Activated CD8-positive, alpha-beta memory T cell treated with anti-CD3 and anti-CD28 coated beads for 36 hours (primary cell): ENCODE measurements at regions not wholly inside any gene's neighbourhood (a gene's known extent, or its start where the extent isn't known, plus 50 kb on each side); places are given as distances from the start of the nearest gene placed in this dataset.

ENCODE experiments used
- CTCF ChIA-PET: fragments of 350-600 bp; sonication (Branson Sonifier 250); formaldehyde crosslinking; loops from one replicate; lab custom pipeline; 2021; ENCODE audit warnings: antibody characterized with exemption; lab: Charles Lee
- POLR2A ChIA-PET: fragments of 350-600 bp; sonication (Branson Sonifier 250); formaldehyde crosslinking; loops from one replicate; lab custom pipeline; 2021; ENCODE audit warnings: antibody characterized with exemption; lab: Charles Lee

- CTCF ChIA-PET: no interaction called here
- POLR2A ChIA-PET: no interaction called here
These were observed 104.8 kb downstream of the ZIC5 start for GRCh38 chr13:99866781-99867180.

- ChIA-PET POLR2A (no interaction called here), CTCF (no interaction called here)
These were observed 106.1 kb downstream of the ZIC5 start for GRCh38 chr13:99865420-99865930.

- POLR2A ChIA-PET: no interaction called here
- CTCF ChIA-PET: no interaction called here
These were observed 107.0 kb downstream of the ZIC5 start for GRCh38 chr13:99864627-99864990.

GRCh38 chr13:99863789-99864626 lies 107.6 kb downstream of the ZIC5 start:
- ChIA-PET CTCF (no interaction called here), POLR2A (no interaction called here)

- ChIA-PET CTCF (no interaction called here), POLR2A (no interaction called here)
These were observed 109.3 kb downstream of the ZIC5 start for GRCh38 chr13:99862244-99862643.

- ChIA-PET POLR2A (no interaction called here), CTCF (no interaction called here)
These were observed 109.8 kb downstream of the ZIC5 start for GRCh38 chr13:99861771-99862170.

GRCh38 chr13:99860745-99861144 lies 110.8 kb downstream of the ZIC5 start:
- ChIA-PET CTCF (no interaction called here), POLR2A (no interaction called here)

- CTCF ChIA-PET: no interaction called here
These were observed 112.1 kb downstream of the ZIC5 start for GRCh38 chr13:99859178-99860177.

GRCh38 chr13:99857738-99858137 lies 113.8 kb downstream of the ZIC5 start:
- CTCF ChIA-PET: no interaction called here
- POLR2A ChIA-PET: no interaction called here

More at GRCh38 chr13:99859178-99860177, 112.1 kb downstream of the ZIC5 start:
- POLR2A ChIA-PET: no interaction called here

GRCh38 chr13:99855526-99856420 lies 115.8 kb downstream of the ZIC5 start:
- POLR2A ChIA-PET: no interaction called here
- CTCF ChIA-PET: no interaction called here

GRCh38 chr13:99854366-99854765 lies 117.2 kb downstream of the ZIC5 start:
- CTCF ChIA-PET: no interaction called here
- POLR2A ChIA-PET: no interaction called here

GRCh38 chr13:99847318-99847750 lies 124.2 kb downstream of the ZIC5 start:
- ChIA-PET CTCF (interaction anchor here (0.6 kb wide), 1 partner anchor 181 kb away, joined by 4 read pairs; no protein-coding TSS in a partner anchor), POLR2A (no interaction called here)

- CTCF ChIA-PET: no interaction called here
- POLR2A ChIA-PET: no interaction called here
These were observed 126.2 kb downstream of the ZIC5 start for GRCh38 chr13:99845161-99845874.

- POLR2A ChIA-PET: no interaction called here
- CTCF ChIA-PET: no interaction called here
These were observed 127.1 kb downstream of the ZIC5 start for GRCh38 chr13:99844421-99844820.

- ChIA-PET POLR2A (no interaction called here), CTCF (no interaction called here)
These were observed 127.7 kb downstream of the ZIC5 start for GRCh38 chr13:99843872-99844271.

- ChIA-PET POLR2A (no interaction called here), CTCF (no interaction called here)
These were observed 129.2 kb downstream of the ZIC5 start for GRCh38 chr13:99842405-99842804.

GRCh38 chr13:99836291-99836690 lies 135.3 kb downstream of the ZIC5 start:
- CTCF ChIA-PET: no interaction called here
- POLR2A ChIA-PET: no interaction called here

GRCh38 chr13:99835442-99835841 lies 136.1 kb downstream of the ZIC5 start:
- ChIA-PET POLR2A (no interaction called here), CTCF (interaction anchor here (0.6 kb wide), 1 partner anchor 17 kb away, joined by 3 read pairs; no protein-coding TSS in a partner anchor)
